ENCODE measurements at regions not wholly inside any gene's neighbourhood (a gene's known extent, or its start where the extent isn't known, plus 50 kb on each side); places are given as distances from the start of the nearest gene placed in this dataset.

GRCh38 chr5:8580298-8580697 is 711.4 kb downstream of the MTRR start:
- DNase-seq = no peak

GRCh38 chr5:8581047-8581446 is 712.1 kb downstream of the MTRR start:
- no peak for DNase-seq

GRCh38 chr5:8585230-8586018 is 716.5 kb downstream of the MTRR start:
- DNase-seq = no peak

- no peak for DNase-seq
Measured at GRCh38 chr5:8590959-8591358, 722.0 kb downstream of the MTRR start.

- DNase-seq = no peak
Measured at GRCh38 chr5:8598356-8598755, 729.4 kb downstream of the MTRR start.

GRCh38 chr5:8598996-8599395 is 730.0 kb downstream of the MTRR start:
- no peak for DNase-seq

- DNase-seq = no peak
Measured at GRCh38 chr5:8600843-8601242, 731.9 kb downstream of the MTRR start.

GRCh38 chr5:8601831-8602354 is 732.9 kb downstream of the MTRR start:
- DNase-seq = no peak

GRCh38 chr5:8606231-8606630 is 737.3 kb downstream of the MTRR start:
- DNase-seq = no peak

- DNase-seq = no peak
Measured at GRCh38 chr5:8611067-8611466, 742.1 kb downstream of the MTRR start.

GRCh38 chr5:8613078-8613685 is 744.2 kb downstream of the MTRR start:
- no peak for DNase-seq

- no peak for DNase-seq
Measured at GRCh38 chr5:8615142-8615858, 746.4 kb downstream of the MTRR start.

- no peak for DNase-seq
Measured at GRCh38 chr5:8628521-8628920, 759.6 kb downstream of the MTRR start.

GRCh38 chr5:8633259-8633658 is 764.3 kb downstream of the MTRR start:
- no peak for DNase-seq

- no peak for DNase-seq
Measured at GRCh38 chr5:8633696-8634095, 764.7 kb downstream of the MTRR start.

- no peak for DNase-seq
Measured at GRCh38 chr5:8634219-8634618, 765.3 kb downstream of the MTRR start.

GRCh38 chr5:8641786-8642505 is 773.0 kb downstream of the MTRR start:
- DNase-seq = no peak

GRCh38 chr5:8644377-8644776 is 775.4 kb downstream of the MTRR start:
- DNase-seq = no peak

- DNase-seq = no peak
Measured at GRCh38 chr5:8647111-8647510, 778.2 kb downstream of the MTRR start.

GRCh38 chr5:8650186-8650585 is 781.2 kb downstream of the MTRR start:
- no peak for DNase-seq

- no peak for DNase-seq
Measured at GRCh38 chr5:8660133-8660893, 791.4 kb downstream of the MTRR start.

GRCh38 chr5:8663374-8663773 is 794.4 kb downstream of the MTRR start:
- DNase-seq = no peak

Data from MV-4-11 (cell line).